H1 (cell line): ENCODE measurements at regions not wholly inside any gene's neighbourhood (a gene's known extent, or its start where the extent isn't known, plus 50 kb on each side); places are given as distances from the start of the nearest gene placed in this dataset.

Experiments used
- EGR1 ChIP-seq: IDR thresholded peaks from 2 replicates; pipeline ENCODE4 v1.6.1; 2011; ENCODE audit warnings: low read depth, low read length, borderline replicate concordance
- JUN ChIP-seq: IDR thresholded peaks from 2 replicates; pipeline ENCODE4 v1.6.1; 2011; ENCODE audit warnings: low read depth, mild to moderate bottlenecking, improper control_type of control experiment, low read length
- POLR2AphosphoS5 ChIP-seq: IDR thresholded peaks from 2 replicates; pipeline ENCODE4 v1.6.1; 2011; ENCODE audit warnings: low read depth, low read length
- TF ChIP-seq, protein P1 (sequence below), 3 experiments: IDR thresholded peaks; 1 replicate in 2 of 3; 2 replicates in 1 of 3; pipeline versions ENCODE4 v1.5.1 to v1.6.1; 2011; ENCODE audit warnings: low read length in 3 of 3, mild to moderate bottlenecking in 3 of 3, inconsistent platforms in 2 of 3, low read depth in 1 of 3, moderate library complexity in 1 of 3; ENCODE audit not compliant: insufficient read depth in 1 of 3; ENCODE audit errors: control extremely low read depth in 1 of 3

DNA sequence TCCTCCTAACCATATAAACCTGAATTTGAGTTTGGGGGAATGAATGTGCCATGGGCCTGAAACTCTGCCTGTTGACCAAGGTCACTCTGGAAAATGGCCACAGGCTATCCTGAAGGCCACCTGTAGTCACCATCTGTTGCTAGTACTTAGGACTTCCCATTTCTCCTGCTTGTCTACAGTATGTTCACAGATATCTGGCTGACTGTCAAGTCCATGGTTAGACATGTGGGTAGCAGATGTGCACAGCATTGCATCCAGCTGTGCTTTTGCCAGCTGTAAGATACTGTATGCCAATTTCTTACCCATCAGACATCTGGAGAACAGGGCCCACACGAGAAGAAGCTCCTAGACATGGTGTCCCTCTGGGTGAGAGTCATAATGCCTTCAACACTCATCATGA is 475.4 kb downstream of the INSC start:
- TF ChIP-seq, protein P1, sequence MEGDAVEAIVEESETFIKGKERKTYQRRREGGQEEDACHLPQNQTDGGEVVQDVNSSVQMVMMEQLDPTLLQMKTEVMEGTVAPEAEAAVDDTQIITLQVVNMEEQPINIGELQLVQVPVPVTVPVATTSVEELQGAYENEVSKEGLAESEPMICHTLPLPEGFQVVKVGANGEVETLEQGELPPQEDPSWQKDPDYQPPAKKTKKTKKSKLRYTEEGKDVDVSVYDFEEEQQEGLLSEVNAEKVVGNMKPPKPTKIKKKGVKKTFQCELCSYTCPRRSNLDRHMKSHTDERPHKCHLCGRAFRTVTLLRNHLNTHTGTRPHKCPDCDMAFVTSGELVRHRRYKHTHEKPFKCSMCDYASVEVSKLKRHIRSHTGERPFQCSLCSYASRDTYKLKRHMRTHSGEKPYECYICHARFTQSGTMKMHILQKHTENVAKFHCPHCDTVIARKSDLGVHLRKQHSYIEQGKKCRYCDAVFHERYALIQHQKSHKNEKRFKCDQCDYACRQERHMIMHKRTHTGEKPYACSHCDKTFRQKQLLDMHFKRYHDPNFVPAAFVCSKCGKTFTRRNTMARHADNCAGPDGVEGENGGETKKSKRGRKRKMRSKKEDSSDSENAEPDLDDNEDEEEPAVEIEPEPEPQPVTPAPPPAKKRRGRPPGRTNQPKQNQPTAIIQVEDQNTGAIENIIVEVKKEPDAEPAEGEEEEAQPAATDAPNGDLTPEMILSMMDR (IDR thresholded peaks at IDR 0.05; ENCODE audit: control extremely low read depth in 1 of 3, insufficient read depth in 1 of 3, low read depth in 1 of 3, low read length in 3 of 3), result no peak
- no peak for TF ChIP-seq JUN
- no peak for TF ChIP-seq POLR2AphosphoS5
- no peak for TF ChIP-seq EGR1
